ENCODE measurements at regions not wholly inside any gene's neighbourhood (a gene's known extent, or its start where the extent isn't known, plus 50 kb on each side); places are given as distances from the start of the nearest gene placed in this dataset.

GRCh38 chr6:122308074-122308473 is 91.4 kb upstream of the HSF2 start:
- DNase-seq = no peak

- no peak for DNase-seq
These were observed 83.6 kb upstream of the HSF2 start for GRCh38 chr6:122315842-122316241.

GRCh38 chr6:122322824-122323223 is 76.6 kb upstream of the HSF2 start:
- DNase-seq = no peak

- DNase-seq = no peak
These were observed 76.1 kb upstream of the HSF2 start for GRCh38 chr6:122323361-122323760.

GRCh38 chr6:122330315-122330714 is 69.1 kb upstream of the HSF2 start:
- DNase-seq = no peak

GRCh38 chr6:122337645-122338044 is 61.8 kb upstream of the HSF2 start:
- DNase-seq = no peak

- DNase-seq = no peak
These were observed 59.8 kb upstream of the HSF2 start for GRCh38 chr6:122339661-122340060.

GRCh38 chr6:122347280-122347679 is 52.2 kb upstream of the HSF2 start:
- DNase-seq = no peak

GRCh38 chr6:122347751-122348150 is 51.7 kb upstream of the HSF2 start:
- DNase-seq = no peak

All from midbrain (tissue), 1 donor.